ENCODE measurements at regions not wholly inside any gene's neighbourhood (a gene's known extent, or its start where the extent isn't known, plus 50 kb on each side); places are given as distances from the start of the nearest gene placed in this dataset.

DNA sequence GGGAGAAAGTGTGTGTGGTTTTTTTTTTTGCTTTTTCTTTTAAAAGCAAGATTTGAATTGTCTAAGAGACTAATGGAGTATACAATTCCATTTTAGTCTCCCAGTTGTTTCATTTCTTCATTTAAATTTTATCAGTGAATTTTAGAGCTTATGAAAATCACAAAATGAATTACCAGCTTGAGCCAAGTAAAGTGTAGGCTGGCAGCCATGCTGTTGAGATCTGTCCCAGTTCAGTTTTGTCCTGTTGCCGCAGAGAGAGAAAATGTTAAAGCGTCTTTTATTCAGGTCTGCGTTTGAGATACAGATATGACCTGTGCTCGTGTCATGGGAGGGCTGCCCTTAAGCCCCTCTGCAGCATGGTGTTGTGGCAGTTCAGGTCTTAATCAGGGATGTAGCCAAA lies 256.5 kb downstream of the IPO8 start:
- no peak for DNase-seq (ENCODE audit: low spot score)
- FAIRE-seq, result no peak

DNA sequence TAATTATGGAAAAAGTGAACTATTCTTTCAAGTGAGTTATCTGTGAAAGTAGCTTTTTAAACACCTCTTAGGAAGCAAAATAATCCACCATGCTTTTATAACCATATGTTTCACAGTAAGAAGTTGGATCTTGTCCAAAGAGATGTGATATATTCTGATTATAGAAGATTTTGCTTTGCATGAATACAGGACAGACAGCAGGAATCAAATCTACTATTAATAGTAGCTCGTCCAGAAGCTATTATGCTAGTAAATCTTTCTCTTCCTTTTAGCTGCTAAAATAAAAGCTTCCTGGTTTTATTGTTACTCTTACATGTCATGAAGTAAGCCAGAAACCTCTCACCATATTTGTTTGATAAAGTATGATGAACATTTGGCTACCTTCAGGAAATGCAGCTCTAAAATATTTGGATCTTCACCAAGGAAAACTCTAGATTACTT lies 257.0 kb downstream of the IPO8 start:
- no peak for FAIRE-seq
- DNase-seq (ENCODE audit: low spot score), result no peak

DNA sequence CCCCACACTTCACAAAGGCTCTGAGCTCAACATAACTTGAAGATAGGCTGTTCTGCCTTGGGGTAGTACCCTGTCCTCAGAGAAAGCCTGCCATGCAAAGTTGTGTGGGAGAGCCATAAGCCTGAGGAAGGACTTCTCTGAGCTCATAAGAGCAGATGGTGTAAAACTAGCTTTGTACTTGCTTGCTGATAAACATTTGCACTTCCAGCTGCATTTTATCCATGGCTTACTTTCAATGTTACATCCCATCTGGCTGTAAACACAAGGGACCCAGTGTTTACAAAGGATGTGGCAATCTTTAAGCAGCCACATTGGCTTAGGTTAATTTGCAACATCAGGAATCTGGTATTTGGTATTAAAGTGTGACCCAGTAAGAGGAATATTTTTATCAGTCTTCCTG lies 258.1 kb downstream of the IPO8 start:
- FAIRE-seq (no peak), DNase-seq (ENCODE audit: low spot score) (no peak)

DNA sequence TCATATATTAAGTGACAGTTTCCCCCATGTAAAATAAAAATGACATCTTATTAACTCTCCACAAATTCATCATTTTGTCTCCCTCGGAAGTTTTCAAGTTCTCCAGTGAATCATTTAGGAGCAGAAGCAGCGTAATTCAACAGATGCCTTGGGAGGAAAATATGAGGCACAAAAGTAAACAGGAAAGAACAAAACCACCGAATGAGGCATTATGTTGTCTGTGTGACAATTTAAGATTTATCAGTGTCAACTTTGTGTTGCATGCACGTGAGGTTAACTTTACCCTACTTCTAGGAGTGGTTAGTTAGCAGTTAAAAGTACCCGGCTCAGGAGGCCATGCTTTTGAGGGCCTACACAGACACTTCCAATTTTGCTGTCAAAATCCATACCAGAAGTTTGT lies 258.6 kb downstream of the IPO8 start:
- DNase-seq (ENCODE audit: low spot score) (no peak), FAIRE-seq (no peak)

DNA sequence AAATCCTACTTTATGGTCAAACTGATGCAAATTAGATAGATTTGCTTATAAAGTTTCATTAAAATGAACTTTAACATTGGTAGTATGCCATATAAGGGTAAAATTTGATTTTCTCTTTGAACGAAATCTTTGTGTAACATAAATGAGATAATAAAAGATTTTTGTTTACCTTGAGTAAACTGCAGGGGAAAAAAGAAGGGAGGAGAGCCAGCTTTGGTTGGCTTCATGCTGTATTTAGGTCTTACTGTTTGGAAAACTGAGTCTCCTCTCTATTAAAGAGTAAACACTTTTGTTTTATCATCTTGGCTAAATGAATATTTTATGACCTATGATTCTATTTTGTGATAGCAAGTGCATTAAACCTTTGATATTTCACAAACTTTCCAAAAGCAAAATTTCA lies 267.6 kb downstream of the IPO8 start:
- no peak for FAIRE-seq
- no peak for DNase-seq (ENCODE audit: low spot score)

DNA sequence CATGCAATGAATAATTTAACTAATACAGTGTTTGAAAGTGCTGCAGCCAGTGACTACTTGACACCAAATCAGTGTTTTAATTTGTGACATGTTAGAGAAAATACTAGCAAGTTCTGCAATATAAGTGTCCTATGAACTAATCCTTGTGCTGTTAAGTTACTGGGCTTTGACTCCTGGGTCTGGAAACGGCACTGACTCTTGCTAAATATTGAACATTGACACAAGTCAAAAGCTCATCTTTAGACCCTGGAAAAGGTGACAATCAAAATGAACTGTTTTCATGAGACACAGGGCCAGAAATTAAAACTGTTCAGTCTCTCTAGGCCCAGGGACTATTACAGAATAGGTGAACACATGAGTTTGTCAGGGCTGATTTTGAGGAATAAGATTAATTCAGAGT lies 268.1 kb downstream of the IPO8 start:
- FAIRE-seq (no peak), DNase-seq (ENCODE audit: low spot score) (no peak)

DNA sequence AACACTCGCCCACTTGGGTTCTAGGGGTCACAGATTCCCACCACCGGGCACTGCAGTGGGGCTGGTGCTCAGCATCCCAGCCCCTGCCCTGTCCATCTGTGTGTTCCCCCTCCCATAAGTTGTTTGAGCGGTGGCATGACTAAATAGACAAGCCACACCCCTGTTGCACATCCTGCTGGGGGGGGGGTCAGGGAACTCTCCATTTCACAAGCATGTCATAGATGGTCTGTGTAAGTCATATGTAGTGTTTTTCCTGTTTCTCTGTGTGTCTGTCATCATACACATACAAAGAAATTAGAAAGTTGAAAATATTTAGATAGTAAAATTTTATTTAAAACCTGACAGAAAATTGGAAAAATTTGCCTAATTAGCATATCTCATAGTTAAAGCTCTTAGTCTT lies 270.2 kb downstream of the IPO8 start:
- no peak for FAIRE-seq
- no peak for DNase-seq (ENCODE audit: low spot score)

DNA sequence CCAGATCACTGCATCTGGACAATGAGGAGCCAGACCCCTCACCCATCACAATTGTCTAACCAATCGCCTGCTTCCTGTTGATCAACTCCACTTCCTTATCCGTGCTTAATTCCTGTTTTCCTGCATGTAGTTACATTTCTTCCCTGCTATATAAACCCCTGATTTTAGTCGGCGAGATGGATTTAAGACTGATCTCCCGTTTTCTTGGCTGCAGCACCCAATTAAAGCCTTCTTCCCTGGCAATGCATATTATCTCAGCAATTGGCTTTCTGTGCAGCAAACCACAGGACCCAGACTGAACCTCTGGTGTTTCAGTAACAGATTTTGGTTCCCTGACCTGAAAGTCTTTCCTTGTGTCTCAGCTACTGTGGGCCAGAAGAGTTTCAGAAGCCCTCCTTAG lies 272.3 kb downstream of the IPO8 start:
- no peak for FAIRE-seq
- DNase-seq (ENCODE audit: low spot score), result no peak

DNA sequence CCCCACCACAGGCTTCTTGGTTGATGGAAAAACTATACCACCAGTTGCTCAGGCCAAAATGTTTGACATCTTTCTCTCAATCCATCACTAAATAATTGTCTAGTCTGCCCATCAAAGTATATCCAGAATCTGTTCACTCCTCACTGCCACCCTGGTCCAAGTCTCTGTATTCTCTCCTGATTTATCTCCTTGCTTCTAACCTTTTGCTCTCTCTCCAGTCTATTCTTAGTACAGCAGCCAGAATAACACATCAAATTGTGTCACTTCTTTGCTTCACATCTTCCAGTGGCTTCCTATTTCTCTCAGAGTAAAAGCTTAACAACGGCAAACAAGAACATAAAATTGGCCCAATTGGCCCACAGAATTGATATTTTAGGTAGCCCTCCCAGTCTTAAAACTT lies 272.8 kb downstream of the IPO8 start:
- FAIRE-seq, result no peak
- DNase-seq (ENCODE audit: low spot score), result no peak

DNA sequence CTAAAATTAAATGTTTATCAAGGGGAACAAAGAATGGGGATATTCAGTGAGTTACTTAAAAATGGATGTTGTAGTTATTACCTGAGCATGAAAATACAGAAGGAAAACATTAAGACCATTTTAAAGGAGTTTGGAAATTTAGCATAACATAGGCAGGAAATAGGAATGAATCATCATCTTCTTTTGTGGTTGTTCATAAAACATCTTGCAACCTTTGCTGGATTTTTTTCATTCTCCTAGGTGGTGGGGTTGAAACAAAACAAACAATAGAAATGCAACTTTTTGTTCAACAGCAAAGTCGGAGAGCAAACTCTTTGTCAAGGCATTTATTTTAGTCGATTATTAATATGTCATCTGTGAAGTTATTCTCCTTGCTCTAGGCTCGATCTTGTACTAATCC lies 275.1 kb downstream of the IPO8 start:
- DNase-seq (ENCODE audit: low spot score) (peak; percentile 26), FAIRE-seq (no peak)

DNA sequence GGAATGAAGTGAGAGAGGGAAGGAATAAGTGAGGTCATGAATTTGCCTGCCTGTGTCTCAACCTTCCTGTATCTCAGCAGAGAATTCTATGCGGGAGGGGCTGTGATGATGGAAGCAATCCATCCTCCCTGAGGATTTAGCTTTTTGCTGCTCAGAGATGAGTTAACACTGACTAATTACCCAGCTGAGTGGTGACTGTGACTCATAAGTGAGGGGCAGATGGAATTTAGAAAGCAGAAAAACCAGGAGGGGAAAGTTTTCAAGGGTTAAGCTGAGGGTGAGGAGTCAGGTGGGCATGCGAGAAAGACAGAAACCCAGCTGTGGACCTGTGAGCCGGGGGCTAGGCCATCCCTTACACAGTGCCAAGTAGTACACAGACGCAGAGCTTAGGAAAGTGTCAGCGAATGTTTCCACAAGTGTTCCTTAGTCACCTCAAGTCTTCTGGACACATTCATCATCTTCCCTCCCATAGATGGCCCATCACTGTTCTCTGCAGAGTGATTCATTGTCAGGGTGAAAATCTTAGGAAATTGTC lies 277.9 kb downstream of the IPO8 start:
- FAIRE-seq (peak; percentile 84), DNase-seq (ENCODE audit: low spot score) (peak; percentile 83)

DNA sequence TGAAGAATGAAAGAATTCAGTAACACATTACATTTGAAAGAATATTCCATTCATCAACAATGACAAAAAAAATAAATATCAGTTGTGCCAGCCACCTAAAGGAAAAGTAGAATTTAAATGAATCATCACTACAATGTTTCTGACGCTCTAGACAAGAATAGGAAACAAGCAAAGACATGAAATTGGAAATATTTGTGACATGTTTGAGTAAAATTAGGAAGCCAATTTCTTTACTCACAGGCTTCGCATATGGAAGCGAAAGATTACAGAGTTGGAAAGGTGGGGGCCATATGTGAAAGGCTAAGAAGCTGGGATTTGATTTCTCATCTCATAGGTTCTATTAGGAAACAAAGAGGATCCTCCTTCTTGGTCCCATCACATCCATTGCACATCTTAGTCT lies 279.0 kb downstream of the IPO8 start:
- DNase-seq (ENCODE audit: low spot score) (no peak), FAIRE-seq (no peak)

DNA sequence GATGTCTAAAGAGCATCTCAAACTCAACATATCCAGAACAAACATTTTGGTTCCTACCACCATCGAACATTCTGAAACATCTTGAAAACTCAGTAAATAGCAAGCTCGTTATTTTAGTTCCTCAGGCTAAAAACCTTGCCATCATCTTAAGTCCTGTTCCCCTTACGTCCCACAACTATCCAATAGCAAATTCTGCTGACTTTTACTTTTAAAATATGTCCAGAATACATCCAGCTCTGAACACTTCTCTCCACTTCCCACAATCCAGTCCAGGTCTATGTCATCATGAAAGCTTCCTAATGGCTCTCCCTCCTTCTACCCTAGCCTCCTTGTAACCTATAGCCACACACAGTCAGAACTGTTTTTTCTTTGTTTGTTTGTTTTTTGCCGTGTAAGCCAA lies 279.9 kb downstream of the IPO8 start:
- no peak for FAIRE-seq
- no peak for DNase-seq (ENCODE audit: low spot score)

DNA sequence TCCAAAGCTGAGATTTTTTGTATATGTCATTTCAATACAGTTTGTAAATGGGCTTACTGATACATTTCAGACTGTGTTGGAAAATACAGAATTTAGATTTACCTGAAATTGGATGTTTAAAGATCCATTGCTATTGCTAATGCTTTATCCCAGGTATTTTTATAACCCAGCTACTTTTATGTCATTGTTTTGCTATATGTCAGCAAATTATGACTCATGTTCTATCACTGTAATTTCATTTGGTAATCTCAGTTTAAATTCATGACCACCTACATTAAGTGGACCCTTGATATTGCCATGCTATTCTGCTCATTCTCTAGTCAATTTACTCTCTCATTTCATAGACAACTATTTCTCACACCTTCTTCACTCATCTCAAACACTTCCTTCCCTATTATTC lies 281.2 kb downstream of the IPO8 start:
- no peak for DNase-seq (ENCODE audit: low spot score)
- FAIRE-seq, result no peak

DNA sequence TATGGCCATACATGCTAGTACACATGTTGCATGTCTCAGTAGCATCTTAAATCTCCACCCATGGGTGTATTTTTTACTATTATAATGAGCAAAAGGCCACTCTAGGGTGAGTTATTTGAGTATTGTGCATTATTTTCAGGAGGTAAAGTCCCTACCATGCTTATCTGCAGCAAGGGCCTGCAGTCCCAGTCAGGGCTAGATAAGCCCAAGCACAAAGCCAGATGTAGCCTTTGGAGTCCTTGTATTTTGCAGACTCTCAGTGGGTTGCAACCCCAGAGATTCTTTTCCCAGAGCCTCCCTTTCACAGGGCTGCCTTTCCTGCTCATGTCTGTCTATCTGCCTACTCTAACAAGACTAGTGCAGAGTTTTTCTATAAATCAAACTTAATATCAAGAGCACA lies 295.3 kb downstream of the IPO8 start:
- DNase-seq (ENCODE audit: low spot score) (no peak), FAIRE-seq (no peak)

DNA sequence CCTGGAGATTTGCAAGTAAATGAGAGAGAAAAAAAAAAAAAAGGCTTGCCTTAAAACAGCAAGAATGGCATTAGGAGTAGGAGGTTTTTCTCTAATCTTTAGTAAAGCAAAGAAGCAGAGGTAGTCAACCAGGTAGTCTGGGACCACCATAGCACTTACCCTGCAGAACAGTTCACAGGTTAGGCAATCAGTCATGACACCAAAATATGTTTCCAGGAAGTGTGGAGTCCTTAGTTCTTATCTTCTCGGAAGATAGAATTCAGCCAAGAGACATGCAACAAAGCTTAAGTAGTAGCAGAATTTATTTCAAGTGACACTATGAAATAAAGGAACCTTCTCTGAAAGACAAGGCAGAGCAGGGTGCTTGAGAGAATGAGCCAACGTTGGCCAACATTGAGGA lies 295.8 kb downstream of the IPO8 start:
- DNase-seq (ENCODE audit: low spot score), result no peak
- no peak for FAIRE-seq

DNA sequence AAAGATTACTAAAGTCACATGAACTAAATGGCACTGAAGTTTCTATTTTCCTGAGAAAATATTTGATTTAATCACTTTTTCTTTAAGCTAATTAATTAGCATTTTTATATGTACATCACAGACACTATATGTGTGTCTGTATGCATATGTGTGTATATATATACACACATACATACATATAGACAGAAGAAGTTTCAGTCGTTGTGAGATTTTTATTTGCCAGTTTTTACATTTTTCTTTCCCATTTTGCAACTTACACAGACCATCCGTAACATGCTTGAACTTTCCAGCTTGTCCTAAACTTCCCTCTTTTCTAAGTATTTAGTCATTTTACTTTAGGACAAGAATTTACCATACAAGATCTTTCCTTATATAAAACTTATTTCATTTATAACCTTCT lies 299.1 kb downstream of the IPO8 start:
- DNase-seq (ENCODE audit: low spot score), result no peak
- no peak for FAIRE-seq

DNA sequence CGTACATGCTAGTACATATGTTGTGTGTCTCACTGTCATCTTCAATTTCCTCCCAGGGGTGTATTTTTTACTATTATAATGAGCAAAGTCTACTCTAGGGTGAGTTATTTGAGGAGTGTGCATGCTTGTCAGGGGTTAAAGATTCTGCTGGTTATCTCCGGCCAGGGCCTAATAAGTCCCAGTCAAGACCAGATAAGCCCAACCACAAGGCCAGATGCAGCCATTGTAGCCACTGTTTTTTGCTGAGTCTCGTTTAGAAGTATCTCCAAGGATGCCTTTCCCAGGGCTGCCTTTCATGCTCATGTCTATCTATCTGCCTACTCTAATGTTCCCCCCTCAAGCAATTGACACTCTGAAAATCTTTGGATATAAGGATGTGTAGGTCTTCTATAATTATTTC lies 300.5 kb downstream of the IPO8 start:
- DNase-seq (ENCODE audit: low spot score) (no peak), FAIRE-seq (no peak)

DNA sequence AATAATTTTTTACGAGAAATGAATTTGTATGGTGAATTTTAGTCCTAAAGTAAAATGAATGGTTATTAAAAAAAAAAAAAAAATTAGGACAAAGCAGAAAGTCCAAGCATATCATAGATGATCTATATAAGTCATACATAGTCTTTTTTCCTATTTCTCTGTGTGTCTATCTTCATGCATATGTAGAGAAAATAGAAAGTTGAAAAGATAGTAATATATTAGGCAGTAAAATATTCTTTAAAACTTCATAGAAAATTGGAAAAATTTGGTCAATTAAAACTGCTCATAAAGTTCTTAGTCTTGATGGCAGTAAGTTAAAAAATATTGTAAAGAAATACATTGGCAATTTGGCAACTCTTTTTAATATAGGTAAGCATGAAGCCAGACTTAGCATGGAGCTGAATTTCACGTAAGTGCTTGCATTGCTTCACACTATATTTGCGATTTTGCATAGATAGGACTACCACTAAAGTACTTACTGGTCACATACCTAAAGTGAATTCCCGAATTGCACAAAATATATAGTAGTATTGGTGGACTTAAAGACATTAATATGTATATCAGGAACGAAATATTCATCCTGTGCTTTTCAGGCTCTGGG lies 303.8 kb downstream of the IPO8 start:
- no peak for FAIRE-seq
- no peak for DNase-seq (ENCODE audit: low spot score)

DNA sequence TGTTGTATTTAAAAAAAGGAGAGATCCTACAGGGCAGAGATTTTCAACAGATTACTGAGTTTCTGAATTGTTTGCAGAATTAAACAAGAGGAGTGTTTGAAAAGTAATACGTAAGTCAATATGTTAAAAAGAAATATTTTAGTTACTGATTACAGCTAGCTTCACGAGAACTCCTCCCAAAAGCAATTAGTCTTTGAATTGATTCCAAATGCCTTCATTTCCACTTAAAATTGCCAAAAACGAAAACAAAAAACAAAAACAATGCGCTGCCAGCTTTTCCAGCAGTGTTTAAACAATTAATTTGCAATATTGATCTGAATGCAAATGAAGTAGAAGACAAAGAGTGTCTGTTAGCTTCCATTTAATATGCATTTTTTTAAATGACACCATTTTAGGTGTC lies 310.0 kb downstream of the IPO8 start:
- FAIRE-seq, result no peak
- DNase-seq (ENCODE audit: low spot score), result no peak

DNA sequence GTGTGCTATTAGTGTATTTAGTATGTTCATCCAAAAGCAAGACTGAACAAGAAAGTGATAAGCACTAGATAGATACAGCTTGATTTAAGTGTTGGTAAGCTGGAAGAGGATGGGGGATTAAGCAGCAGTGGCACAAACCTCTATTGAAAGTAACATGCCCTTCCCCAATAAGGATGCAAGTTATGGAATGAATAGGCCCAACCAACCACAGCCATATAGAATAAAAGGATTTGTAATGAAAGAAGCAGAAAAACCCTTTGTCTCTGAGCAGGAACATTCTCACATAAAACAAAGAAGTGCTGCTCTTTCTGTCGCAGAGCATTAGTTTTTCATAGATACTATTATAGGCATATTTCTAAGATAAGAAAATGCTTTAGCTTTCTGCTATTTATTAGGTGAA lies 310.7 kb downstream of the IPO8 start:
- no peak for FAIRE-seq

DNA sequence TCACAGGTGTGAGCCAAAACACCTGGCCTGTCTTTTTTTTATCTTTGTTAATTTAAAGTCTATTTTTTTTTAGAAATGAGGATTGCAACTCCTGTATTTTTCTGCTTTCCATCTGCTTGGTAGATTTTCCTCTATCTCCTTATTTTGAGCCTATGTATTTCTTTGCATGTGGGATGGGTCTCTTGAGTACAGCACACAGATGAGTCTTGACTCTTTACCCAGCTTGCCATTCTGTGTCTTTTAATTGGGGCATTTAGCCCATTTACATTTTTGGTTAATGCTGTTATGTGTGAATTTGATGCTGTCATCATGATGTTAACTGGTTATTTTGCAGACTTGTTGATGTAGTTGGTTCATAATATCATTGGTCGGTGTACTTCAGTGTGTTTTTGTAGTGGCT lies 317.4 kb downstream of the IPO8 start:
- no peak for FAIRE-seq
- DNase-seq (ENCODE audit: low spot score), result no peak

More for the DNA sequence above, 310.7 kb downstream of the IPO8 start:
- no peak for DNase-seq (ENCODE audit: low spot score)

DNA sequence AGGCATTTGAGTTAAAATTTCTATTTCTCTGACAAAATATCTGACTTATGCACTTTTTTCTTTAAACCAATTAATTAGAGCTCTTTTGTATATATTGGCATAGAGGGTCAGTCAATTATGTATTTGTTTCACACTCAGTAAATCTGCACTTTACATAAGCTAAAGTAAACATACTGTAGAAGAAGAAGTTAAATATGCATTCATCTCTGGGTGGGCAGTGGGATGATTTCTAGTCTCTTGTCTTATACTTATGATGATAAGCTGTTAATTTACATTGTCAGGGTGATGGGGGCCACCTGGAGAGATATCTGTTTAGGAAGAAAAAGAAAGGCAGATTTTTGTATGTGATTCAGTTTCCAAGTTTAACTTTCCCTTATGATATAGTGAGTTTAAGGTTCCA lies 330.8 kb downstream of the IPO8 start:
- DNase-seq (ENCODE audit: low spot score) (no peak), FAIRE-seq (no peak)

DNA sequence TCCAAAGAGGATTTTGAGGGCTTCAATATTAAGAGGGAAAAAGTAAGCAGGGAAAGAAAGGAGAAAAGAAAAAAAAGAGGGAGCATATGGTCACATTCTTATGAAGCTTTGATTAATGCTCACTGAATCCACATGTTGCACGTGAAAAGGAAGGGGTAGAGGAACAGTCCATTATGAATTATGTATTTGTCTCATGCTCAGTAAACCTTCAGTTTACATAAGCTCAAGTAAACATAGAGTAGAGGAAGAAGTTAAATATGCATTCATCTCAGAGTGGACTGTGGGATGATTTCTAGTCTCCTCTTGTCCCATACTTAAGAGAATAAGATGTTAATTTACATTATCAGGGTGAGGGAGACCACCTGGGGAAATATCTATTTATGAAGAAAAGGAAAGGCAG lies 334.5 kb downstream of the IPO8 start:
- DNase-seq (ENCODE audit: low spot score) (no peak), FAIRE-seq (no peak)

All from urothelium cell line (cell line).